HG02763 (cell line): ENCODE measurements at regions not wholly inside any gene's neighbourhood (a gene's known extent, or its start where the extent isn't known, plus 50 kb on each side); places are given as distances from the start of the nearest gene placed in this dataset.
"Not testable (repeated sequence)": the region's sequence is repeated elsewhere in the genome, so short reads cannot be mapped to it uniquely, and the experiment has no call there.

Source experiments
- ATAC-seq: cut with Tn5 transposase; IDR thresholded peaks from one replicate; pipeline ENCODE4 v1.9.1; 2021; ENCODE audit warnings: mild to moderate bottlenecking, moderate library complexity; ENCODE audit not compliant: unreplicated experiment

DNA sequence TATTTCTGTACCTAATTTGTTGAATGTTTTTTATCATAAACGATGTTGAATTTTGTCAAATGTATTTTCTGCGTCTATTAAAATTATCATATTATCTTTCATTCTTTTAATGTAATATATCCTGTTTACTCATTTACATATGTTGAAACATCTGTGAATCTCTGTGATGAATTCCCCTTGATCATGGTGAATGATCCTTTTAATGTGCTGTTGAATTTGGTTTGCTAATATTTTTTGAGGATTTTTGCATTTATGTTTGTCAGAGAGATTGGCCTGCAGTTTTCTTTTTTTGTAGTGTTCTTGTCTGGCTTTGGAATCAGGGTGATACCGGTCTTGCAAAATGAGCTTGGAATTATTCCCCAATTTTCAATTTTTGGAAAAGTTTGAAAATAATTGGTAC is 569.3 kb upstream of the CCDC179 start:
- ATAC-seq, result no peak

DNA sequence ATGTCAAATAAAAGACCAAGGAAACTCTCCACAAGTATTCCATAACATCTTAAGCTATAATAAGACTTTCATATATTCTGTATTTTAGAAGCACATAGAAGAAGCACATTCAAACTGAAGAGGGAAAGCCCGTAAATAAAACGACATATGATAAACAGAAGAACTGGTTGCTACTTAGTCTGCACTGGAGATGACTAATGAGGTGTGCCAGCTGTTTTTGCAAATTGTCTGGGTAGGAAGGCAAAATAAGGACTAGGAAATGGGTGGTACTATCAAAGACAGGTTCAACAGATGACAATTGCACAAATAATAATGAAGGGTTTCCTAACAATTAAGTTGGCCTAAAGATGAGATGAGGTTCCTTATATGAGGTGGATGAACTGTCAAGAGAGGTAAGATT is 593.2 kb upstream of the CCDC179 start:
- ATAC-seq, result no peak

DNA sequence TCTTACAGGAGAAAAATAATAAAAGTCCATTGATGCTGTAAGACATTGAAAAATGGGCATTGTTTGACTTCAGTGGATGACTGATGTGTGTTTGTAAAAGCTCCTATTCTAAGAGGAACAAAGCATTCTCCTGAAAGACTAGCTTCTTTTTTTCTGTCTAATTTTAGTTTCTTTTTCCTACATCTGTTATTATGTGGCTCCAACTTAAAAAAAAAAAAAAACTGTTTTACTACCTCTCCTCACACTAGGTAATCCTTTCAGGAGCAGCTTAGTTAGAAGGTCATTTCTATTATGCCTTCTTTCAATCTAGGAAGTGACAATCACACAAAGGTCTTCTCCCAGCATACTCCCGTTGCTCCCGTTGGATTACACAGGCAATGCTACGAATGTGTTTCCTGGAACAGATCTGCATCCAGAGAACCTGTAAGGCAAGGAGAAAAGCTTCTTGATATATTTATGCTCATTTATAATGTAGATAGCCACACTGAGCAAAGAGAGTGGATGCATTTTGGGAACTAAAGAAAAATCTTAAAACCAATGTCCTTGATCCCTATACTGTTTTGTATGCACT is 595.1 kb upstream of the CCDC179 start:
- no peak for ATAC-seq

DNA sequence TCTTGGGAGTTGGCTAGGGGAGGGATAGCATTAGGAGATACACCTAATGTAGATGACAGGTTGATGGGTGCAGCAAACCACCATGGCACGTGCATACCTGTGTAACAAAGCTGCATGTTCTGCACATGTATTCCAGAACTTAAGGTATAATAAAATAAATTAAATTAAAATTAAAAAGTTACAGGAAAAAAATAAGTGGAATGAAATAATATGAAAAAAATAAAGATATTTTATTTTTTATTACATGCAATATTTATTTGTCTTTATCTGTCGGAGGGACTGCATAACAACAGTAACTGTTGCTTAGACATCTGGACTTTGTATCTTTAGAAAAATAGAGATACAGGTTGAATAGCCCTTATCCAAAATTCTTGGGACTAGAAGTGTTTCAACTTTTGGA is 597.4 kb upstream of the CCDC179 start:
- ATAC-seq, result no peak

DNA sequence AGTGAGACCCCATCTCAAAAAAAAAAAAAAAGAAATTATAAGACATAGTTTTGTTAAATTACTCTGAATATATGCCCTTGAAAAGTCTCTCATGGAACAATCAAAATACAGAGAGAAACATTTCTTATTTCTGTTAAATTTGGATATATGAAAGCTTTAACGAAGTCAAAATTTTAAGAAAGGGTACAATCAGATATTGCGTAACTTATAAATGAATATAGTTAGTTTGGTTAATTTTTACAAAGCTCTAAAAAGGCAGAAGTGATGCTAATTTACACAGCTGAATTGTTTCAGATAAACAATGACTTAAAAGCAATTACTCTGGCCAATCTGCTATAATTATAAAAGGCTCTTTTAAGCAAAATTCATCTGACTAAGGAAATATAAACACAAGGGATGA is 611.6 kb upstream of the CCDC179 start:
- no peak for ATAC-seq

DNA sequence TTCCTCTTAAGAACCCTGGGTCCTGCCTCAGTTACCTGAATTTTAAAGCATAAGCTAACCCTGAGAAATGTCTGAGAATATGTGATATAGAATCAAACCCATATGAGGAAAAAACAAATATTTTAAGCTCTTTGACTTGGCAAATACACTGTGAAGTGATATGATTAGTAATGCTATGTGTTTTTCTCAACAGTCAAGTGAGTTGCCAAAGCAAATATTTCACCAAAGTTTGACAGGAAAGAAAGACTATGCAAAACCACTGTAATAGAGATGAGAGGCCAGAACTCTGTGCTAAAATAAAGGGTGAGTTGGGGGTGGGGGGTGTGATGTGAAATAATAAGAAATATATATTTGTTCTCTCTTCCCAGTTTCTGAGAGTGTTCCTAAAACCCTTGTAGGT is 613.5 kb upstream of the CCDC179 start:
- ATAC-seq, result no peak

DNA sequence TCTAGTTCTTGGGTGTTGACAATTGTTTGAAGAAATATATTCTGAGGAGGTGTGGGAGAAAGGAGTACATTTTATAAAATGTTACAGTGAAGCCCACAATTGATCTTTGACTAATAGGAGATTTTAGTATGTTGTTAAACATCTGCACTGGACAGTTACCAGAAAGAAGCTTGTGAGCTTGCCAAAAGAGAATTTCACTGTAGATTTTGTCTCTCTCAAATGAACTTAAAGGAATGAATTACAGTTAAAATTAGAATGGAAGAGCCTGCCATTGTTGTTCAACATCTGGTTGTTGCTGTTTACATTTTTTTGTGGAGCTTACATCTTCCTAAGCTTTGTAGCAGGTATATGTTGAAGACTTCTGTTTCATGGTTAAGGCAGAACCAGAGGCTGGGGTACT is 620.5 kb upstream of the CCDC179 start:
- ATAC-seq, result no peak

DNA sequence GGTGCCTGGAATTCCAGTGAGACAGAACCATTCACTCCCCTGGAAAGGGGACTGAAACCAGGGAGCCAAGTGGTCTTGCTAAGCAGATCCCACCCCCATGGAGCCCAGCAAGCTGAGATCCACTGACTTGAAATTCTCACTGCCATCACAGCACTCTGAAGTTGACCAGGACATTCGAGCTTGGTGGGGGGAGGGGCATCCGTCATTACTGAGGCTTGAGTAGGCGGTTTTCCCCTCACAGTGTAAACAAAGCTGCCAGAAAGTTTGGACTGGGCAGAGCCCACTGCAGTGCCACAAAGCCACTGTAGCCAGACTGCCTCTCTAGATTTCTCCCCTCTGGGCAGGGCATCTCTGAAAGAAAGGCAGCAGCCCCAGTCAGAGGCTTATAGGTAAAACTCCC is 623.9 kb upstream of the CCDC179 start:
- ATAC-seq, result not testable (repeated sequence)

DNA sequence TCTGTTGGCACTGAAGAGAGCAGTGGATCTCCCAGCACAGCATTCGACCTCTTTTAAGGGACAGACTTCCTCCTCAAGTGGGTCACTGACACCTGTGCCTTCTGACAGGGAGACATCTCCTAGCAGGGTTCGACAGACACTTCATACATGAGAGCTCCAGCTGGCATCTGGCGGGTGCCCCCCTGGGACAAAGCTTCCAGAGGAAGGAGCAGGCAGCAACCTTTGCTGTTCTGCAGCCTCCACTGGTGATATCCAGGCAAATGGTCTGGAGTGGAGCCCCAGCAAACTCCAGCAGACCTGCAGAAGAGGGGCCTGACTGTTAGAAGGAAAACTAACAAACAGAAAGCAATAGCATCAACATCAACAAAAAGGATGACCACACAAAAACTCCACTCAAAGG is 624.3 kb upstream of the CCDC179 start:
- not testable (repeated sequence) for ATAC-seq

DNA sequence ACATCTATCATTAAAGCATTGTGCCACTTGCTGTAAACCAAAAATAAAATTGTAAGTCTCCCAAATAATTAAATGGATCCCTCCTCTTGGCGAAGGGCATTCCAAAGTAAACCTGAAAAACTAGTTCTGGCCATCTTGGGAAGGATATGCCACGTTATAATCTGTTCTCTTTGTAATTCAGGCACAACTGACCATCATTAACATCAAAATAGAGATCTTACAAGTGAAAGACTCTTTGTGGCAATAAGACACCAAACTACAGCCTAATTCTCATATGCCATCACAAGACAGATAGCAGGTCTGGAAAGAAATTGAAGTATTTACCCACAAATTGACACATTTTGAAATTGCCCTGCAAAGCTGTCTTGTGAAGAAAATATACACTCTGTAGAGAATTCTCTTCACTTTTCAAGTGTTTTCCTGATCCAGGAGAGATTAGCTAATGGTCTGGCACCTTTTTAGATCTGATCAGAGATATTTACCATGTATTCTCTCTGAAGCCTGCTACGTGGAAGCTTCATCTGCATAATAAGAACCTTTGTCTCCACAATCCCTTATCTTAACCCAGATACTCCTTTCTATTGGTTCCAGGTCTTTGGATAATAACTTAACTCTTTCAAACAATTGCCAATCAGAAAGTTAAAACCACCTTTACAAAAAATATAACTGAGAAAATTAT is 630.4 kb upstream of the CCDC179 start:
- ATAC-seq, result no peak

DNA sequence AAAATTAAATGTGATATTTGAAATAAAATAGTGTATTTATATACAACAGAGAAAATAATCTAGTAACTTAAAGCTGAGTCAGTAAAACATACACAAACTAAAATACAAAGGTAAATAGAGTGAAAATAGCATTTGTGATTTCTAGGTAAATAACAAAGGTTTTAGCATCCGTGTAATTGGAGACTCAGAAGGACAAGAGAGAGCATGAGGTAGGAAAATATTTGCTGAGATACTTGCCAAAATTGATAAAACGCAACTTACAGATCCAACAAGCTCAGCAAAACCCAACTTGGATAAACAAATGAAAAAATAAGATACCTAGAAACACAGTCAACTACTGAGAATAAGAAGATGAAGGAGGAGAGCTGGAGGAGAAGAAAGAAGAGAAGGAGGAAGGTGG is 634.7 kb upstream of the CCDC179 start:
- ATAC-seq, result no peak

DNA sequence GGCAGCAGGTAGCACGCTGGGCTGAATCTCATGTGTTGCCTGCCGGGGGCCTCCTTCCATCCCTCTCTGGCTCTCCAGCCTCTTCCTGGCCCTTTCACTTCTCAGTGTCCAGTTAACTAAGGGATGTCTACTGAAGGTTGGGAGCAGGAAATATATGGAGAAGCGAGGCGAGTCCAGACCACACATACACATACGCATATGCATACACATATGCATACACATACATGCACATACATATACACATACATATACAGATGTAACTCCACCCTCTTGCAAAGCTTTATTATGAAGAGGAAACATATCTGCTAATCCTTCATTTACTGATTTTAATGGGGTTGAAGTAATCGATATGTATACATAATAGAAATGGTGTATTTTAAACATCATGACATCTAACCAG is 636.1 kb upstream of the CCDC179 start:
- no peak for ATAC-seq

DNA sequence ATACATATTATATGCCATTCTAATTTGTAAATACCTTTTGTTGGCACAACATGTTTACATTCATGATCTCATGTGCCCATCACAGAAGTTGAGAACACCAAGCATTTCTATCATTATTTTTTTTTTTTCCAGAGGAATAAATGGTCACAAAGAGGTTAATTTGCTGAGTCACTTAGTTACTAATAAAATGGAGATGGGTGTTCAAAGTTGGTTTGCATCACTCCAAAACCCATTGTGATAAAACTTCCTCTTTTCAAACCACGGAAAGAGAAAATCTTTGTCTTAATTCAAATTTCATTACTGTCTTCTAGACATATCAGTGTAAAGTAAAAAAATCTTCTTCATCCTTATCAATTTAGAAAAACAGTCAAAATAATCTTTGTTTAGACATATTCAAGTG is 636.8 kb upstream of the CCDC179 start:
- ATAC-seq, result no peak

DNA sequence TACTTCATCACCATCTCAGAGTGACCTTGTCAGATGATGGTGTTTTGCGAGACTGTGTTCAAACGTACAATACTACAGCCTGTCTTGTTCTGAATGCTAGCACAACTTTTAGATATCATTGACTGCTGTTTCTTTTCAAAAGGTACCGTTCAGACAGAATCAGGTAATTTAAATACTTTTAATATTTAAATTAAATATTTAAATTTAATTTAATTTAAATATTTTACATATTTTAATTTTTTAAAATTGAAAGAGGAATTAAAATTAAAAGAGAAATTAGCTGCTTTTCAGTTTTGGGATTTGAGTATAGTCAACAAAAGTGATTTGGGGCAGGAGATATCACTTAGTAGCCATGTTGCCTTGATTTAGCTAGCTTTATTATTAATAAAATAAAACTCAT is 642.1 kb upstream of the CCDC179 start:
- ATAC-seq, result no peak

DNA sequence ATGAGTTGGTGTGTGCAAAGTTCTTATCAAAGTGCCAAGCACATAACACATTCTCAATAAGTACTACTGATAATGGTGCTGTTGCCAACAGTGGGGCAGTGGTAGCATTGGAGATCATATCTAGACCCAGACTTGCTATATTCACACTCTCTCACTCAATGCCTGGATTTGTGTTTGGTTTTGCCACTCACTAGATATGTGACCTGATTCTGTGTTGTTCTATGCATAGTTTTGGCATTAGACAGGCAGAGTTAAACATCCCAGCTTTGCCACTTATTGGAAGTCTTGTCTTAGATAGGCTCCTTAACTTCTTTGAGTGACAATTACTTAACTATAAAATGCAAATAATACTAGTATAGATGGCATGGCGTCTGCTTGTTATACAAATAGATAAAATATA is 642.6 kb upstream of the CCDC179 start:
- ATAC-seq, result no peak

DNA sequence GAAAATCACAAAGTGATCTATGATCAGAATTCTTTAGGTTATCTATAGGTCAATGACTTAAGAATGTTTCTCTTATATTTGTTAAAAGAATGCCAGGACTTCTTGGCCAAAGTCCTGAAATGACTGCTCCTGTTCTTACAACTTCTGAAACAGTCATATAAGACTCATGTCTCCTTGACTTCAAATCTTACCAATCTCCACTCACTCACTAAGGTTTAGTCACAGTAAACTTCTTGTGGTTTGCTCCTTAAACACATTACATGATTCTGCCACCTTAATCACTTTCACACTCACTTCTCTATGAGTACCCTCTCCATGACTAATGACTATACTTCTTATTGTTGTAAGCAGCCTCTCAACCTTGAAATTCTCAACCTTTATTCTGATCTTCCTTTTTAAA is 648.7 kb upstream of the CCDC179 start:
- ATAC-seq, result no peak

DNA sequence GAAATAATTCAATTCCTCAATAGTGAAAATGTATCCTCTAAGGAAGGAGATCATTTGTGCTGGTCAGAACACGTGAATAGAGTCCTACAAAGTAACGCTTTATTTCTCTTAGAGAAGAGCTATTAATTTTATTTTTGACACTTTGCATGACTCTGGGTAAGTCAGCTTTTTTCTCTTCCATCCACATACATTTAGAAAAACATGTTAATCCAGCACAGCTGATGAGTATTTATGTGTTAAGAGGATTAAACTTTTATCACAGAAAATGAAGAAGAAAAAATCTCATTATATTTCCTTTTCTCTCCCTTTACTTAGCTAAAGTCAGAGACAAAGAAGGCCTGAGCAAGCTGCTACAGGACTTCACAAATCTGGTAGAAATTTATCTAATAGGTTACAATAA is 649.5 kb upstream of the CCDC179 start:
- ATAC-seq, result no peak

DNA sequence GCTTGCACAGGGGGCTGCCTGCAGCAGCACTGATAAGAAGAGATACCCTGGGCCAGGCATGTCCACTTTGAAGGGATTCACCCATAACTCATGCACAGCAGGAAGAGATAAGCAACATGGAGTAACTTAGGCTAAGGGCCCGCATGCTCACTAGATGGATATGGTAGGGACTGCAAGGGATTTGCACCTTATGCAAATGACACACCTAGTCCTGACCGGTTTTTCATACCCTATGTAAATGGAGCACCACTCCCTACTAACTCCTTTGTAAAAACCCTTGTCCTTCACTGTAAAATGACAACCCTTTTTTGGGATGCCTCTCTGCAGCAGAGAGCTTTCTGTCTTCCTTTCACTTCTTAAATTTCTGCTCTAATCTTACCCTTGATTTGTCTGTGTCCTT is 658.9 kb upstream of the CCDC179 start:
- ATAC-seq, result no peak

DNA sequence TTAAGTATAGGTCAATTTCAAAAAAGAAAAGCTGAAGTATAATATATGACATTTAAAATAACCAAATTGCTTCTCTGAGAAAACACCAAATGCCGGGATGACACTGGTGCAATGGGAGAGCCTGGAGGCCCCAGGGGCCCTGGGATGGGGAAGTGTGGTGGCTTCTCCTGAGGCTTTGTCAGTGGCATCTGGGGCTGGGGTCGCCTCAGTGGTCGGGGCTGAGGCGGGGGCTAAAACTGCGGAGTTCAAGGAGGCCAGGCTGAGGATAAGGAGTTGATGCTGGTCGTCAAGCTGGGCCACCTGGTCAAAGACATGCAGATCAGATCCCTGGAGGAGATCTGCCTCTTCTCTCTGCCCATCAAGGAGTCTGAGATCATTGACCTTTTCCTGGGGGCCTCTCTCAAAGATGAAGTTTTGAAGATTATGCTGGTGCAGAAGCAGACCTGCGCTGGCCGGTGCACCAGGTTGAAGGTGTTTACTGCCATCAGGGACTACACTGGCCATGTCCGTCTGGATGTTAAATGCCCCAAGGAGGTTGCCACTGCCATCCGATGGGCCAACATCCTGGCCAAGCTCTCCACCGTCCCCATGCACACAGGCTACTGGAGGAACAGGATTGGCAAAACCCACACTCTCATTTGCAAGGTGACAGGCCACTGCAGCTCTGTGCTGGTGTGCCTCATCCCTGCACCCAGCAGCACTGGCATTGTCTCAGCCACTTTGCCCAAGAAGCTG is 660.1 kb upstream of the CCDC179 start:
- ATAC-seq, result no peak

DNA sequence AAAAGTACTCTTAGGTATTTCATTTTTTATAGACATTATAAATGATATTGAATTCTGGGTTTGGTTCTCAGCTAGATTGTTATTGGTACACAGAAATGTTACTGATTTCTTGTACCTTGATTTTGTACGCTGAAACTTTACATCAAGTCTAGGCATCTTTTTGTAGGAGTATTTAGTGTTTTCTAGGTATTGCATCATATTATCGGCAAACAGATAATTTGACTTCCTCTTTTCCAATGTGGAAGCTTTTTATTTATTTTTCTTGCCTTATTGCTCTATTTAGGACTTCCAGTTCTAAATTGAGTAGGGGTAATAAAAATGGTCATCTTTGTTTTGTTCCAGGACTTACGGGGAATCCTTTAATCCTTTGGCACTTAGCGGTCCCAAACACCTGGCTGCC is 676.6 kb upstream of the CCDC179 start:
- ATAC-seq, result no peak

DNA sequence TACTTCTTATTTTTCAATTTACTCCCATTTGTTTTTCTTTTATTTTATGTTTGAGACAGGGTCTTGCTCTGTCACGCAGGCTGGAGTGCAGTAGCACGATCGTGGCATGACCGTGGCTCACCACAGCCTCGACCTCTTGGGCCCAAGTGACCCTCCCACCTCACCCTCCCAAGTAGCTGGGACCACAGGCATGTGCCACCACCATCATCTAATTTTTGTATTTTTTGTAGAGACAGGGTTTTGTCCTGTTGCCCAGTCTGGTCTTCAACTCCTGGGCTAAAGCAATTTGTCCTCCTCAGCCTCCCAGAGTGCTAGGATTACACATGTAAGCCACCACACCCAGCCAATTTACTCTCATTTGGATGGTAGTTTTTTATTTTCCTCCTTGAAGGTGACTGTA is 679.3 kb upstream of the CCDC179 start:
- ATAC-seq, result no peak

DNA sequence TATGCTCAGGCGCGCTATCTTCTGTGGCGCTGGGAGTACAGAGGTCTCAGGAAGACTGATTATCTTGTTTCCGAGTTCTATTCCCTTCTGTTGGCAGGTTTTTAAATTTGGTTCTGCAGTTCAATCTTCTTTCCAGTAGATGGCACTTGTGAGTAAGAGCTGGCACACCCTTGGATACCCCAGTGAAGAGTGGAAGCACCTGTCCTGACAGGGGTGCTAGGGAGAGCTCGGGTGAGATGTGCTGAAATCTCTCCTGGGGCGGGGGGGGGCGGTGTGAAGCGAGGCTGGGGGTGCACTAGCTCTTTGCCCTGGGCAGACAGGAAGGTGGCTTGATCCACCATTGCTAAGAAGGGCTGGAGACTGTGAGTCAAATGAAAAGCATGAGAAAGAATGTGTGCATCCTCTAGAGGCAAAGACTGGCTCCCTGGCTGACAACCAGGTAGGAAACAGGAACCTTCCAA is 679.9 kb upstream of the CCDC179 start:
- peak; percentile 93 for ATAC-seq
